ENCODE measurements at regions not wholly inside any gene's neighbourhood (a gene's known extent, or its start where the extent isn't known, plus 50 kb on each side); places are given as distances from the start of the nearest gene placed in this dataset.

- peak; percentile 65 for DNase-seq (ENCODE audit: low read depth)
Measured at GRCh38 chr20:7516621-7517111, 423.6 kb downstream of the HAO1 start.

- DNase-seq (ENCODE audit: low read depth) = no peak
Measured at GRCh38 chr20:7520361-7520760, 419.9 kb downstream of the HAO1 start.

- DNase-seq (ENCODE audit: low read depth) = no peak
Measured at GRCh38 chr20:7523288-7523687, 417.0 kb downstream of the HAO1 start.

- DNase-seq (ENCODE audit: low read depth) = no peak
Measured at GRCh38 chr20:7540018-7540417, 400.2 kb downstream of the HAO1 start.

- no peak for DNase-seq (ENCODE audit: low read depth)
Measured at GRCh38 chr20:7540923-7541322, 399.3 kb downstream of the HAO1 start.

GRCh38 chr20:7571101-7571500 lies 369.2 kb downstream of the HAO1 start:
- no peak for DNase-seq (ENCODE audit: low read depth)

GRCh38 chr20:7571521-7572055 lies 368.7 kb downstream of the HAO1 start:
- peak; percentile 39 for DNase-seq (ENCODE audit: low read depth)

GRCh38 chr20:7579888-7580287 lies 360.4 kb downstream of the HAO1 start:
- DNase-seq (ENCODE audit: low read depth) = no peak

GRCh38 chr20:7585126-7585679 lies 355.1 kb downstream of the HAO1 start:
- DNase-seq (ENCODE audit: low read depth) = no peak

GRCh38 chr20:7586481-7586880 lies 353.8 kb downstream of the HAO1 start:
- no peak for DNase-seq (ENCODE audit: low read depth)

- no peak for DNase-seq (ENCODE audit: low read depth)
Measured at GRCh38 chr20:7589164-7589563, 351.1 kb downstream of the HAO1 start.

GRCh38 chr20:7596541-7596940 lies 343.7 kb downstream of the HAO1 start:
- DNase-seq (ENCODE audit: low read depth) = no peak

- DNase-seq (ENCODE audit: low read depth) = no peak
Measured at GRCh38 chr20:7601431-7601830, 338.8 kb downstream of the HAO1 start.

GRCh38 chr20:7606941-7607340 lies 333.3 kb downstream of the HAO1 start:
- DNase-seq (ENCODE audit: low read depth) = no peak

GRCh38 chr20:7608250-7608649 lies 332.0 kb downstream of the HAO1 start:
- no peak for DNase-seq (ENCODE audit: low read depth)

GRCh38 chr20:7609251-7609650 lies 331.0 kb downstream of the HAO1 start:
- no peak for DNase-seq (ENCODE audit: low read depth)

- DNase-seq (ENCODE audit: low read depth) = no peak
Measured at GRCh38 chr20:7610681-7611080, 329.6 kb downstream of the HAO1 start.

- no peak for DNase-seq (ENCODE audit: low read depth)
Measured at GRCh38 chr20:7617797-7618196, 322.5 kb downstream of the HAO1 start.

GRCh38 chr20:7622399-7622961 lies 317.8 kb downstream of the HAO1 start:
- no peak for DNase-seq (ENCODE audit: low read depth)

- no peak for DNase-seq (ENCODE audit: low read depth)
Measured at GRCh38 chr20:7624886-7625285, 315.4 kb downstream of the HAO1 start.

- DNase-seq (ENCODE audit: low read depth) = peak; percentile 17
Measured at GRCh38 chr20:7627734-7628663, 312.3 kb downstream of the HAO1 start.

- DNase-seq (ENCODE audit: low read depth) = no peak
Measured at GRCh38 chr20:7629880-7630279, 310.4 kb downstream of the HAO1 start.

- DNase-seq (ENCODE audit: low read depth) = no peak
Measured at GRCh38 chr20:7637184-7637583, 303.1 kb downstream of the HAO1 start.
